Neural crest cell (in vitro differentiated cells): ENCODE measurements at regions not wholly inside any gene's neighbourhood (a gene's known extent, or its start where the extent isn't known, plus 50 kb on each side); places are given as distances from the start of the nearest gene placed in this dataset.
"Not testable (repeated sequence)": the region's sequence is repeated elsewhere in the genome, so short reads cannot be mapped to it uniquely, and the experiment has no call there.

Source experiments
- DNase-seq: peaks from one replicate; pipeline ENCODE4 v3.0.0; 2021; ENCODE audit warnings: low read depth, mixed read lengths, low spot score
- H3K27ac Mint-ChIP-seq: one replicate; pipeline ENCODE4 v1.8.0; 2021; ENCODE audit warnings: mild to moderate bottlenecking, mixed read lengths; ENCODE audit not compliant: unreplicated experiment
- H3K27me3 Mint-ChIP-seq: 2 replicates; pipeline ENCODE4 v1.8.0; 2021; ENCODE audit warnings: low read depth, mild to moderate bottlenecking, mixed read lengths
- H3K36me3 Mint-ChIP-seq: 2 replicates; pipeline ENCODE4 v1.8.0; 2021; ENCODE audit warnings: low read depth, mild to moderate bottlenecking, mixed read lengths
- H3K4me1 Mint-ChIP-seq: 2 replicates; pipeline ENCODE4 v1.8.0; 2021; ENCODE audit warnings: mixed read lengths
- H3K4me3 Mint-ChIP-seq: one replicate; pipeline ENCODE4 v1.8.0; 2021; ENCODE audit warnings: mild to moderate bottlenecking, mixed read lengths
- H3K9me3 Mint-ChIP-seq: 2 replicates; pipeline ENCODE4 v1.8.0; 2021; ENCODE audit warnings: mixed read lengths
- CTCF ChIP-seq: fragments of 200-600 bp; sonication (generic); conservative IDR thresholded peaks from 2 replicates; pipeline ENCODE4 v1.5.0; 2021; ENCODE audit warnings: antibody characterized with exemption, mild to moderate bottlenecking

GRCh38 chr3:16013568-16013967 is 160.9 kb upstream of the GALNT15 start:
- TF ChIP-seq CTCF: no peak
- H3K9me3 Mint-ChIP-seq: no peaks in the 10 kb centered on the region
- no peak overlapping the region for H3K4me3 Mint-ChIP-seq
- no peaks in the 10 kb centered on the region for H3K36me3 Mint-ChIP-seq
- peaks cover 3% of the 10 kb centered on the region for H3K27me3 Mint-ChIP-seq
- no peak overlapping the region for H3K27ac Mint-ChIP-seq
- no peaks in the 10 kb centered on the region for H3K4me1 Mint-ChIP-seq
- no peak for DNase-seq

- DNase-seq, H3K27ac Mint-ChIP-seq, H3K4me3 Mint-ChIP-seq, H3K4me1 Mint-ChIP-seq, H3K9me3 Mint-ChIP-seq, H3K36me3 Mint-ChIP-seq: not testable (repeated sequence)
- peaks cover 31% of the 10 kb centered on the region for H3K27me3 Mint-ChIP-seq
Observed at GRCh38 chr3:16021801-16022200, 152.7 kb upstream of the GALNT15 start.

GRCh38 chr3:16023881-16024280 is 150.6 kb upstream of the GALNT15 start:
- H3K4me1 Mint-ChIP-seq: peaks cover 14% of the 10 kb centered on the region
- H3K4me3 Mint-ChIP-seq, DNase-seq, H3K9me3 Mint-ChIP-seq, H3K36me3 Mint-ChIP-seq: not testable (repeated sequence)
- H3K27me3 Mint-ChIP-seq: peaks cover 43% of the 10 kb centered on the region
- H3K27ac Mint-ChIP-seq: peak overlapping the region; percentile 54

GRCh38 chr3:16024548-16024947 is 149.9 kb upstream of the GALNT15 start:
- DNase-seq: no peak
- no peak overlapping the region for H3K4me3 Mint-ChIP-seq
- peaks cover 46% of the 10 kb centered on the region for H3K27me3 Mint-ChIP-seq

GRCh38 chr3:16026753-16027152 is 147.7 kb upstream of the GALNT15 start:
- peaks cover 37% of the 10 kb centered on the region for H3K27me3 Mint-ChIP-seq
- TF ChIP-seq CTCF: no peak

More at GRCh38 chr3:16024548-16024947, 149.9 kb upstream of the GALNT15 start:
- Mint-ChIP-seq H3K9me3 (no peaks in the 10 kb centered on the region), H3K4me1 (peaks cover 14% of the 10 kb centered on the region), H3K27ac (no peak overlapping the region), H3K36me3 (no peaks in the 10 kb centered on the region)
- TF ChIP-seq CTCF: no peak

GRCh38 chr3:16028604-16029003 is 145.9 kb upstream of the GALNT15 start:
- Mint-ChIP-seq H3K4me3 (no peak overlapping the region), H3K36me3 (no peaks in the 10 kb centered on the region), H3K4me1 (peaks cover 14% of the 10 kb centered on the region), H3K27ac (no peak overlapping the region), H3K27me3 (peaks cover 23% of the 10 kb centered on the region), H3K9me3 (peaks cover 8% of the 10 kb centered on the region)
- TF ChIP-seq CTCF: no peak
- no peak for DNase-seq

More at GRCh38 chr3:16026753-16027152, 147.7 kb upstream of the GALNT15 start:
- no peaks in the 10 kb centered on the region for H3K36me3 Mint-ChIP-seq
- H3K4me3 Mint-ChIP-seq: no peak overlapping the region
- peak overlapping the region; percentile 50 for H3K27ac Mint-ChIP-seq
- H3K9me3 Mint-ChIP-seq: peaks cover 8% of the 10 kb centered on the region
- no peak for DNase-seq
- peaks cover 14% of the 10 kb centered on the region for H3K4me1 Mint-ChIP-seq

- H3K9me3 Mint-ChIP-seq: peaks cover 8% of the 10 kb centered on the region
- H3K4me1 Mint-ChIP-seq: peaks cover 4% of the 10 kb centered on the region
- no peak for TF ChIP-seq CTCF
- DNase-seq: no peak
- no peaks in the 10 kb centered on the region for H3K36me3 Mint-ChIP-seq
- no peak overlapping the region for H3K27ac Mint-ChIP-seq
- H3K4me3 Mint-ChIP-seq: no peak overlapping the region
- H3K27me3 Mint-ChIP-seq: peaks cover 23% of the 10 kb centered on the region
Observed at GRCh38 chr3:16030342-16030741, 144.1 kb upstream of the GALNT15 start.
